ENCODE measurements at regions not wholly inside any gene's neighbourhood (a gene's known extent, or its start where the extent isn't known, plus 50 kb on each side); places are given as distances from the start of the nearest gene placed in this dataset.

- no peak for TF ChIP-seq CTCF (IDR thresholded peaks at IDR 0.05)
- TF ChIP-seq POLR2A (IDR thresholded peaks at IDR 0.05) = no peak
Observed at GRCh38 chr7:106459397-106460072, 174.8 kb upstream of the NAMPT start.

Measured in body of pancreas (tissue), 4 donors.